MM.1S (cell line): ENCODE measurements at regions not wholly inside any gene's neighbourhood (a gene's known extent, or its start where the extent isn't known, plus 50 kb on each side); places are given as distances from the start of the nearest gene placed in this dataset.

Source experiments
- DNase-seq: peaks from one replicate; pipeline ENCODE4 v3.0.0-alpha.2; 2015
- H2AFZ ChIP-seq: fragments of 300-600 bp; sonication (generic); 2 replicates; pipeline ENCODE4 v1.6.0; 2016; ENCODE audit warnings: antibody characterized with exemption, low read length
- H3F3A ChIP-seq: fragments of 300-600 bp; sonication (generic); 2 replicates; pipeline ENCODE4 v1.6.1; 2016; ENCODE audit warnings: mild to moderate bottlenecking, antibody characterized with exemption, low read length, moderate library complexity, mixed read lengths; ENCODE audit not compliant: insufficient read depth
- H3K27ac ChIP-seq: fragments of 300-600 bp; sonication (generic); 2 replicates; pipeline ENCODE4 v1.5.1; 2016; ENCODE audit warnings: mild to moderate bottlenecking, low read length
- H3K27me3 ChIP-seq: fragments of 300-600 bp; sonication (generic); replicated peaks from 2 replicates; pipeline ENCODE4 v1.6.0; 2016; ENCODE audit warnings: low read length; ENCODE audit not compliant: insufficient read depth
- H3K36me3 ChIP-seq: fragments of 300-600 bp; sonication (generic); replicated peaks from 2 replicates; pipeline ENCODE4 v1.6.1; 2016; ENCODE audit warnings: mild to moderate bottlenecking, low read length, mixed read lengths; ENCODE audit not compliant: insufficient read depth
- H3K4me1 ChIP-seq: fragments of 300-600 bp; sonication (generic); 2 replicates; pipeline ENCODE4 v1.6.1; 2016; ENCODE audit warnings: low read length, mixed read lengths
- H3K4me2 ChIP-seq: fragments of 300-600 bp; sonication (generic); 2 replicates; pipeline ENCODE4 v1.6.0; 2016; ENCODE audit warnings: low read depth, low read length
- H3K4me3 ChIP-seq: fragments of 300-600 bp; sonication (generic); 2 replicates; pipeline ENCODE4 v1.5.1; 2016; ENCODE audit warnings: low read length, mixed read lengths
- H3K79me2 ChIP-seq: fragments of 300-600 bp; sonication (generic); 2 replicates; pipeline ENCODE4 v1.6.1; 2016; ENCODE audit warnings: mixed run types, low read length, mixed read lengths
- H3K9ac ChIP-seq: fragments of 300-600 bp; sonication (generic); 2 replicates; pipeline ENCODE4 v1.6.1; 2016; ENCODE audit warnings: low read length, mixed read lengths
- H3K9me2 ChIP-seq: fragments of 300-600 bp; sonication (generic); replicated peaks from 2 replicates; pipeline ENCODE4 v1.6.1; 2016; ENCODE audit warnings: mild to moderate bottlenecking, low read length, mixed read lengths; ENCODE audit not compliant: insufficient read depth
- H3K9me3 ChIP-seq: fragments of 300-600 bp; sonication (generic); replicated peaks from 2 replicates; pipeline ENCODE4 v1.6.1; 2016; ENCODE audit warnings: mild to moderate bottlenecking, low read length, mixed read lengths; ENCODE audit not compliant: insufficient read depth
- H4K20me1 ChIP-seq: fragments of 300-600 bp; sonication (generic); 2 replicates; pipeline ENCODE4 v1.6.1; 2016; ENCODE audit warnings: mild to moderate bottlenecking, low read length, moderate library complexity, mixed read lengths; ENCODE audit not compliant: insufficient read depth
- CTCF ChIP-seq: fragments of 300-600 bp; sonication (generic); IDR thresholded peaks from 2 replicates; pipeline ENCODE4 v1.5.1; 2016; ENCODE audit warnings: antibody characterized with exemption, low read length, mixed read lengths
- EZH2 ChIP-seq: fragments of 300-600 bp; sonication (generic); optimal IDR thresholded peaks from 2 replicates; pipeline ENCODE3; 2017; ENCODE audit warnings: low read depth, mild to moderate bottlenecking, antibody characterized with exemption, low read length, mixed read lengths
- EZH2phosphoT487 ChIP-seq: fragments of 300-600 bp; sonication (generic); IDR thresholded peaks from 2 replicates; pipeline ENCODE4 v1.6.1; 2018; ENCODE audit warnings: antibody characterized with exemption, low read length

GRCh38 chr7:32223721-32224120 lies 153.5 kb upstream of the PDE1C start:
- H3K27ac ChIP-seq: no peak overlapping the region
- H3K9ac ChIP-seq: no peak overlapping the region
- no peaks in the 10 kb centered on the region for H3K79me2 ChIP-seq
- H3K9me2 ChIP-seq: no peaks in the 10 kb centered on the region
- H3F3A ChIP-seq: no peaks in the 10 kb centered on the region
- no peak overlapping the region for H3K4me2 ChIP-seq
- no peaks in the 10 kb centered on the region for H3K4me1 ChIP-seq
- H3K36me3 ChIP-seq: no peaks in the 10 kb centered on the region
- DNase-seq: no peak
- H3K9me3 ChIP-seq: no peaks in the 10 kb centered on the region
- H3K4me3 ChIP-seq: no peak overlapping the region
- H4K20me1 ChIP-seq: no peaks in the 10 kb centered on the region
- TF ChIP-seq CTCF (no peak), EZH2 (no peak), EZH2phosphoT487 (no peak)
- no peaks in the 10 kb centered on the region for H3K27me3 ChIP-seq
- no peak overlapping the region for H2AFZ ChIP-seq

GRCh38 chr7:32223071-32223650 lies 153.0 kb upstream of the PDE1C start:
- no peaks in the 10 kb centered on the region for H3K9me2 ChIP-seq
- TF ChIP-seq CTCF: no peak
- no peak for TF ChIP-seq EZH2phosphoT487
- no peak for TF ChIP-seq EZH2

GRCh38 chr7:32222251-32222900 lies 152.2 kb upstream of the PDE1C start:
- no peaks in the 10 kb centered on the region for H3K79me2 ChIP-seq
- no peaks in the 10 kb centered on the region for H4K20me1 ChIP-seq
- H3K9me3 ChIP-seq: no peaks in the 10 kb centered on the region
- H3K27ac ChIP-seq: no peak overlapping the region
- H3K9ac ChIP-seq: no peak overlapping the region
- H3K4me1 ChIP-seq: no peaks in the 10 kb centered on the region
- no peak for TF ChIP-seq EZH2phosphoT487
- no peak for TF ChIP-seq CTCF
- TF ChIP-seq EZH2: no peak
- no peak for DNase-seq
- H3K27me3 ChIP-seq: no peaks in the 10 kb centered on the region
- no peaks in the 10 kb centered on the region for H3F3A ChIP-seq
- no peak overlapping the region for H3K4me2 ChIP-seq
- H3K9me2 ChIP-seq: no peaks in the 10 kb centered on the region
- no peak overlapping the region for H2AFZ ChIP-seq
- H3K4me3 ChIP-seq: no peak overlapping the region
- H3K36me3 ChIP-seq: no peaks in the 10 kb centered on the region

More at GRCh38 chr7:32223071-32223650, 153.0 kb upstream of the PDE1C start:
- no peak overlapping the region for H3K4me3 ChIP-seq
- H3K9ac ChIP-seq: no peak overlapping the region
- H3K4me1 ChIP-seq: no peaks in the 10 kb centered on the region
- no peak overlapping the region for H3K27ac ChIP-seq
- H3K4me2 ChIP-seq: no peak overlapping the region
- no peaks in the 10 kb centered on the region for H4K20me1 ChIP-seq
- no peaks in the 10 kb centered on the region for H3K9me3 ChIP-seq
- no peak overlapping the region for H2AFZ ChIP-seq
- no peak for DNase-seq
- no peaks in the 10 kb centered on the region for H3K27me3 ChIP-seq
- no peaks in the 10 kb centered on the region for H3F3A ChIP-seq
- H3K79me2 ChIP-seq: no peaks in the 10 kb centered on the region
- H3K36me3 ChIP-seq: no peaks in the 10 kb centered on the region
